Nephron progenitor cell (in vitro differentiated cells): ENCODE measurements at regions not wholly inside any gene's neighbourhood (a gene's known extent, or its start where the extent isn't known, plus 50 kb on each side); places are given as distances from the start of the nearest gene placed in this dataset.

Experiments
- DNase-seq: peaks from one replicate; pipeline ENCODE4 v3.0.0; 2021
- H3K27ac Mint-ChIP-seq: 2 replicates; pipeline ENCODE4 v1.8.0; 2021; ENCODE audit warnings: mild to moderate bottlenecking, moderate library complexity, mixed read lengths
- H3K27me3 Mint-ChIP-seq: 2 replicates; pipeline ENCODE4 v1.8.0; 2021; ENCODE audit warnings: mild to moderate bottlenecking, low read depth, mixed read lengths; ENCODE audit not compliant: poor library complexity
- H3K36me3 Mint-ChIP-seq: 2 replicates; pipeline ENCODE4 v1.8.0; 2021; ENCODE audit warnings: low read depth, mixed read lengths
- H3K4me1 Mint-ChIP-seq: 2 replicates; pipeline ENCODE4 v1.8.0; 2021; ENCODE audit warnings: mixed read lengths
- H3K4me3 Mint-ChIP-seq: 2 replicates; pipeline ENCODE4 v1.8.0; 2021; ENCODE audit warnings: mild to moderate bottlenecking, moderate library complexity, mixed read lengths
- H3K9me3 Mint-ChIP-seq: 2 replicates; pipeline ENCODE4 v1.8.0; 2021; ENCODE audit warnings: mild to moderate bottlenecking, moderate library complexity, mixed read lengths
- CTCF ChIP-seq: fragments of 200-600 bp; sonication (generic); IDR thresholded peaks from 2 replicates; pipeline ENCODE4 v1.5.0; 2021; ENCODE audit warnings: antibody characterized with exemption

- TF ChIP-seq CTCF: peak; percentile 80
- DNase-seq: peak; percentile 87
- H3K27me3 Mint-ChIP-seq: peaks cover 13% of the 10 kb centered on the region
- no peaks in the 10 kb centered on the region for H3K9me3 Mint-ChIP-seq
- H3K4me1 Mint-ChIP-seq: peaks cover 60% of the 10 kb centered on the region
- H3K4me3 Mint-ChIP-seq: no peak overlapping the region
- H3K36me3 Mint-ChIP-seq: no peaks in the 10 kb centered on the region
- H3K27ac Mint-ChIP-seq: no peak overlapping the region
Measured at GRCh38 chr3:150227839-150228238, 180.3 kb upstream of the TSC22D2 start.

GRCh38 chr3:150225986-150226385 is 182.1 kb upstream of the TSC22D2 start:
- no peaks in the 10 kb centered on the region for H3K9me3 Mint-ChIP-seq

GRCh38 chr3:150223558-150223957 is 184.5 kb upstream of the TSC22D2 start:
- peaks cover 75% of the 10 kb centered on the region for H3K4me1 Mint-ChIP-seq
- no peaks in the 10 kb centered on the region for H3K36me3 Mint-ChIP-seq
- no peak overlapping the region for H3K4me3 Mint-ChIP-seq
- DNase-seq: no peak
- H3K27ac Mint-ChIP-seq: no peak overlapping the region
- peaks cover 27% of the 10 kb centered on the region for H3K27me3 Mint-ChIP-seq
- no peak for TF ChIP-seq CTCF
- peaks cover 3% of the 10 kb centered on the region for H3K9me3 Mint-ChIP-seq

More at GRCh38 chr3:150225986-150226385, 182.1 kb upstream of the TSC22D2 start:
- no peak for DNase-seq
- H3K4me3 Mint-ChIP-seq: no peak overlapping the region
- no peak overlapping the region for H3K27ac Mint-ChIP-seq
- H3K27me3 Mint-ChIP-seq: peaks cover 26% of the 10 kb centered on the region
- no peak for TF ChIP-seq CTCF
- H3K36me3 Mint-ChIP-seq: no peaks in the 10 kb centered on the region
- peaks cover 77% of the 10 kb centered on the region for H3K4me1 Mint-ChIP-seq

GRCh38 chr3:150222691-150223489 is 185.2 kb upstream of the TSC22D2 start:
- H3K9me3 Mint-ChIP-seq: peaks cover 9% of the 10 kb centered on the region
- no peak overlapping the region for H3K27ac Mint-ChIP-seq
- H3K36me3 Mint-ChIP-seq: no peaks in the 10 kb centered on the region
- peaks cover 30% of the 10 kb centered on the region for H3K27me3 Mint-ChIP-seq
- TF ChIP-seq CTCF: no peak
- H3K4me1 Mint-ChIP-seq: peaks cover 69% of the 10 kb centered on the region
- no peak for DNase-seq
- H3K4me3 Mint-ChIP-seq: no peak overlapping the region

- Mint-ChIP-seq H3K9me3 (peaks cover 15% of the 10 kb centered on the region), H3K4me3 (peak overlapping the region; percentile 91), H3K27ac (no peak overlapping the region), H3K4me1 (peaks cover 60% of the 10 kb centered on the region), H3K36me3 (no peaks in the 10 kb centered on the region), H3K27me3 (peaks cover 26% of the 10 kb centered on the region)
- TF ChIP-seq CTCF: no peak
- no peak for DNase-seq
Measured at GRCh38 chr3:150221904-150222523, 186.1 kb upstream of the TSC22D2 start.

- no peak for TF ChIP-seq CTCF
- Mint-ChIP-seq H3K9me3 (peaks cover 15% of the 10 kb centered on the region), H3K36me3 (no peaks in the 10 kb centered on the region), H3K27ac (no peak overlapping the region), H3K4me1 (peaks cover 57% of the 10 kb centered on the region), H3K27me3 (peaks cover 26% of the 10 kb centered on the region), H3K4me3 (peak overlapping the region; percentile 91)
- no peak for DNase-seq
Measured at GRCh38 chr3:150220799-150221198, 187.3 kb upstream of the TSC22D2 start.
